ENCODE measurements at regions not wholly inside any gene's neighbourhood (a gene's known extent, or its start where the extent isn't known, plus 50 kb on each side); places are given as distances from the start of the nearest gene placed in this dataset.
A peak's percentile ranks its signal among the peaks of the same experiment; 100 is the strongest.

DNA sequence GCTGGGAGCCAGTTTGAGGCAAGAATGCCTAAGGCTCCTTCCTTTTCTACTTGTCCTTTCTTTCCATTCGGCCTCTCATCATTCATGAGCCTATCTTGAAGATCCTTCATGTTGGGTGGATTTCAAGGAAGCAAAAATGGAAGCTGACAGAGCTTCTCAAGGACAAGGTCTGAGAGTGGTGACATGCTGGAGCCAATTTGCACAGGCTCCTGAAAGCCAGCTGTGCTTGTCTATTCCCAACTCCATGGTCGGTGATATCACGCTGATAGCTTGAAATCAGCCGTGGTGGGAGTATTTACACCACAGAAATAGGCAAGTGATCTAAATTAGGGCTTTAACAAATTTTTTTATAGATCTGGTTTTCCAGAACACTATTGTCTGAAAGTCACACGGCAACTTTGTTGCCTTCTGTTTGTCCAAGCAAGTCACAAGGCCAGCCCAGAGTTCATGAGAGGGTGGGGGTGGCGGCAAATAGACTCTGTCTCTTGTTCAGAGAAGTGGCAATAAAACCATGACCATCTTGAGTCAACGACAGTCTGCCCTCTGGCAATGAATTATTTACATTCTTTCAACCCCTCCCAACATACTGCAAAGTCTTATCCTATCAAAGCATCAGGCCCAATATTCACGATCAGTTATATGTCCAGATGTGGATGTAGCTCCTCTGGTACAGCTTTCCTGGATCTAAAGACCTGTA lies 49.9 kb upstream of the SLC35F5 start (continued):
- TF ChIP-seq, protein P1, sequence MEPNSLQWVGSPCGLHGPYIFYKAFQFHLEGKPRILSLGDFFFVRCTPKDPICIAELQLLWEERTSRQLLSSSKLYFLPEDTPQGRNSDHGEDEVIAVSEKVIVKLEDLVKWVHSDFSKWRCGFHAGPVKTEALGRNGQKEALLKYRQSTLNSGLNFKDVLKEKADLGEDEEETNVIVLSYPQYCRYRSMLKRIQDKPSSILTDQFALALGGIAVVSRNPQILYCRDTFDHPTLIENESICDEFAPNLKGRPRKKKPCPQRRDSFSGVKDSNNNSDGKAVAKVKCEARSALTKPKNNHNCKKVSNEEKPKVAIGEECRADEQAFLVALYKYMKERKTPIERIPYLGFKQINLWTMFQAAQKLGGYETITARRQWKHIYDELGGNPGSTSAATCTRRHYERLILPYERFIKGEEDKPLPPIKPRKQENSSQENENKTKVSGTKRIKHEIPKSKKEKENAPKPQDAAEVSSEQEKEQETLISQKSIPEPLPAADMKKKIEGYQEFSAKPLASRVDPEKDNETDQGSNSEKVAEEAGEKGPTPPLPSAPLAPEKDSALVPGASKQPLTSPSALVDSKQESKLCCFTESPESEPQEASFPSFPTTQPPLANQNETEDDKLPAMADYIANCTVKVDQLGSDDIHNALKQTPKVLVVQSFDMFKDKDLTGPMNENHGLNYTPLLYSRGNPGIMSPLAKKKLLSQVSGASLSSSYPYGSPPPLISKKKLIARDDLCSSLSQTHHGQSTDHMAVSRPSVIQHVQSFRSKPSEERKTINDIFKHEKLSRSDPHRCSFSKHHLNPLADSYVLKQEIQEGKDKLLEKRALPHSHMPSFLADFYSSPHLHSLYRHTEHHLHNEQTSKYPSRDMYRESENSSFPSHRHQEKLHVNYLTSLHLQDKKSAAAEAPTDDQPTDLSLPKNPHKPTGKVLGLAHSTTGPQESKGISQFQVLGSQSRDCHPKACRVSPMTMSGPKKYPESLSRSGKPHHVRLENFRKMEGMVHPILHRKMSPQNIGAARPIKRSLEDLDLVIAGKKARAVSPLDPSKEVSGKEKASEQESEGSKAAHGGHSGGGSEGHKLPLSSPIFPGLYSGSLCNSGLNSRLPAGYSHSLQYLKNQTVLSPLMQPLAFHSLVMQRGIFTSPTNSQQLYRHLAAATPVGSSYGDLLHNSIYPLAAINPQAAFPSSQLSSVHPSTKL (CRISPR knock-in tag; IDR thresholded peaks at IDR 0.05) = peak; percentile 38; the same call in 1 of the 2 replicates
- TF ChIP-seq, protein P2, sequence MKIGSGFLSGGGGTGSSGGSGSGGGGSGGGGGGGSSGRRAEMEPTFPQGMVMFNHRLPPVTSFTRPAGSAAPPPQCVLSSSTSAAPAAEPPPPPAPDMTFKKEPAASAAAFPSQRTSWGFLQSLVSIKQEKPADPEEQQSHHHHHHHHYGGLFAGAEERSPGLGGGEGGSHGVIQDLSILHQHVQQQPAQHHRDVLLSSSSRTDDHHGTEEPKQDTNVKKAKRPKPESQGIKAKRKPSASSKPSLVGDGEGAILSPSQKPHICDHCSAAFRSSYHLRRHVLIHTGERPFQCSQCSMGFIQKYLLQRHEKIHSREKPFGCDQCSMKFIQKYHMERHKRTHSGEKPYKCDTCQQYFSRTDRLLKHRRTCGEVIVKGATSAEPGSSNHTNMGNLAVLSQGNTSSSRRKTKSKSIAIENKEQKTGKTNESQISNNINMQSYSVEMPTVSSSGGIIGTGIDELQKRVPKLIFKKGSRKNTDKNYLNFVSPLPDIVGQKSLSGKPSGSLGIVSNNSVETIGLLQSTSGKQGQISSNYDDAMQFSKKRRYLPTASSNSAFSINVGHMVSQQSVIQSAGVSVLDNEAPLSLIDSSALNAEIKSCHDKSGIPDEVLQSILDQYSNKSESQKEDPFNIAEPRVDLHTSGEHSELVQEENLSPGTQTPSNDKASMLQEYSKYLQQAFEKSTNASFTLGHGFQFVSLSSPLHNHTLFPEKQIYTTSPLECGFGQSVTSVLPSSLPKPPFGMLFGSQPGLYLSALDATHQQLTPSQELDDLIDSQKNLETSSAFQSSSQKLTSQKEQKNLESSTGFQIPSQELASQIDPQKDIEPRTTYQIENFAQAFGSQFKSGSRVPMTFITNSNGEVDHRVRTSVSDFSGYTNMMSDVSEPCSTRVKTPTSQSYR (CRISPR knock-in tag; IDR thresholded peaks at IDR 0.05; ENCODE audit: borderline replicate concordance) = no peak
